Nephron (organoid): ENCODE measurements at regions not wholly inside any gene's neighbourhood (a gene's known extent, or its start where the extent isn't known, plus 50 kb on each side); places are given as distances from the start of the nearest gene placed in this dataset.

Experiments
- H3K27ac Mint-ChIP-seq, 3 experiments: 2 replicates each; pipeline ENCODE4 v1.8.0; 2020; ENCODE audit warnings: mixed read lengths in 3 of 3, mild to moderate bottlenecking in 2 of 3, moderate library complexity in 1 of 3
- H3K27me3 Mint-ChIP-seq: 2 replicates; pipeline ENCODE4 v1.8.0; 2021; ENCODE audit warnings: low read depth, mild to moderate bottlenecking, moderate library complexity, mixed read lengths
- H3K36me3 Mint-ChIP-seq: 2 replicates; pipeline ENCODE4 v1.8.0; 2020; ENCODE audit warnings: low read depth, mixed read lengths
- H3K4me1 Mint-ChIP-seq: 2 replicates; pipeline ENCODE4 v1.8.0; 2020; ENCODE audit warnings: mixed read lengths
- H3K4me3 Mint-ChIP-seq, 3 experiments: 2 replicates each; pipeline ENCODE4 v1.8.0; 2020; ENCODE audit warnings: mild to moderate bottlenecking in 3 of 3, mixed read lengths in 3 of 3, moderate library complexity in 2 of 3
- H3K9me3 Mint-ChIP-seq: 2 replicates; pipeline ENCODE4 v1.8.0; 2020; ENCODE audit warnings: mixed read lengths
- TF ChIP-seq, protein P1 (sequence below), 3 experiments: fragments of 200-600 bp; sonication (generic); IDR thresholded peaks; one replicate each; pipeline ENCODE4 v1.5.0; 2021; ENCODE audit warnings: antibody characterized with exemption in 3 of 3; ENCODE audit not compliant: unreplicated experiment in 3 of 3

DNA sequence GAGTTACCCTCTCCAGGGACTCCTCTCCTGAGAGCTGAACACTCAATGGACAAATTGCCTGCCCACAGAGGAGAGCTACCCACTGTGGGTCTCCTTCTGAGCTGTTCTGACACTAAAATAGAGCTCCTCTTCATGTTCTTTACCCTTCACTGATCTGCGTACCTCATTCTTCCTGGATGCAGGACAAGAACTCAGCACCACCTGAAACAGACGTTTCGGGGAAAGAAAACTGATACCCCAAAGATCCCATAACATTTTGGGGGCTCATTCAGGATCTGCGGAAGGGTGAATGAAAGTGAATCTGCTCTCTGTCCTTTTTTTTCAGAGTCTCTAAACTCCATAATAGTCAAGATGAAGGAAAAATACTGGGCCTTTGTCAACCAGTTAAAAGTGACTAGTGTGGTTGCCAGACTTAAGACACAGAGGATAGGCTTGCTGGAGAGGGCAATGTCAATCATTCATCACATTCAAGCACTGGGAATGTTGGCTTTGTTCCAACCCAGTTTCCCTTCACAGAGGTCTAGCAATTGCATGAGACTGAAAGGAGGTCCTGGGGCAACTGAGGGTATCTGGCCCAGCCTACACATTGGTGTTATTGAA, 136.7 kb upstream of the SLITRK6 start:
- no peaks in the 10 kb centered on the region for H3K27me3 Mint-ChIP-seq
- peaks cover 9% of the 10 kb centered on the region for H3K9me3 Mint-ChIP-seq
- TF ChIP-seq, protein P1, sequence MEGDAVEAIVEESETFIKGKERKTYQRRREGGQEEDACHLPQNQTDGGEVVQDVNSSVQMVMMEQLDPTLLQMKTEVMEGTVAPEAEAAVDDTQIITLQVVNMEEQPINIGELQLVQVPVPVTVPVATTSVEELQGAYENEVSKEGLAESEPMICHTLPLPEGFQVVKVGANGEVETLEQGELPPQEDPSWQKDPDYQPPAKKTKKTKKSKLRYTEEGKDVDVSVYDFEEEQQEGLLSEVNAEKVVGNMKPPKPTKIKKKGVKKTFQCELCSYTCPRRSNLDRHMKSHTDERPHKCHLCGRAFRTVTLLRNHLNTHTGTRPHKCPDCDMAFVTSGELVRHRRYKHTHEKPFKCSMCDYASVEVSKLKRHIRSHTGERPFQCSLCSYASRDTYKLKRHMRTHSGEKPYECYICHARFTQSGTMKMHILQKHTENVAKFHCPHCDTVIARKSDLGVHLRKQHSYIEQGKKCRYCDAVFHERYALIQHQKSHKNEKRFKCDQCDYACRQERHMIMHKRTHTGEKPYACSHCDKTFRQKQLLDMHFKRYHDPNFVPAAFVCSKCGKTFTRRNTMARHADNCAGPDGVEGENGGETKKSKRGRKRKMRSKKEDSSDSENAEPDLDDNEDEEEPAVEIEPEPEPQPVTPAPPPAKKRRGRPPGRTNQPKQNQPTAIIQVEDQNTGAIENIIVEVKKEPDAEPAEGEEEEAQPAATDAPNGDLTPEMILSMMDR (IDR thresholded peaks at IDR 0.05; ENCODE audit: unreplicated experiment in 3 of 3) = no peak
- H3K27ac Mint-ChIP-seq = no peak overlapping the region
- no peaks in the 10 kb centered on the region for H3K4me1 Mint-ChIP-seq
- H3K4me3 Mint-ChIP-seq = no peak overlapping the region
- H3K36me3 Mint-ChIP-seq = no peaks in the 10 kb centered on the region

DNA sequence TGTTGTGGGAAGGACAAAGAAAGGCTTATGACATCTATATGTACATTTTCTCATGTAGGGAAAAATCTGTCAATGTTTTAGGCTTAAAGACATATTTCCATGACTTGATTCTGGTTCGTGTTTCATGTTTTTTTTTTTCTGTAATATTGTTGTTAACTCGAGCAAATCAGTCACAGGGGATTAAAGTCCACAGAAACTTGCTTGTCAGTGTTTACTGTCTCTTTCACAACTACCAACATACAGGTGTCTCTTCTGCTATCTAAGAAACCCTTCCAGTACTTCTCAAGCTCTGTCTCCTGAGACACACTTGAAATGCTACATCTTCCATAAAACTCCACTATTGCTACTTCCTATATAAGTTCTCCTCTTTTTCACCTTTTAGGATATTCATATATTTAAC, 130.9 kb upstream of the SLITRK6 start:
- Mint-ChIP-seq H3K9me3 (peaks cover 9% of the 10 kb centered on the region), H3K4me1 (no peaks in the 10 kb centered on the region), H3K36me3 (no peaks in the 10 kb centered on the region), H3K27me3 (no peaks in the 10 kb centered on the region), H3K27ac (no peak overlapping the region), H3K4me3 (no peak overlapping the region)
- TF ChIP-seq, protein P1 (IDR thresholded peaks at IDR 0.05; ENCODE audit: unreplicated experiment in 3 of 3) = no peak

DNA sequence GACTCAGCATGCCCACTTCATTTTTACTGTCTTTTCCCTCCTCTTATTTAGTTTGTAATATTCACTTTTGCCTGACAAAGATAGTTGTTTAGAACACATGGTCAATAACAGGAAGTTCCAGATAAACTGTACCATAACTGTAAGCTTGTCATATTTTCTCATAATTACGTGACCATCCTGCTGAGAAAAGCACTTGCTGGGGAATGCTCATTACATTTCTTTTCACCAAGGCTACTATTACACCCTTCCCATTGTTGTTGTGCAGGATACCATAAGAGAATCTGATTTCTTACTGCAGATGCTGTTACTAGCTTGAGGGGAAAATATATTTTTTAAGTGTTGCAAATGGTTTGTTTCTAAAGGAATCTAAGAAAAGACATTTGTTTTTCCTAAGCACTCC, 111.7 kb upstream of the SLITRK6 start:
- peaks cover 12% of the 10 kb centered on the region for H3K9me3 Mint-ChIP-seq
- H3K4me1 Mint-ChIP-seq = no peaks in the 10 kb centered on the region
- H3K27me3 Mint-ChIP-seq = peaks cover 3% of the 10 kb centered on the region
- TF ChIP-seq, protein P1 (IDR thresholded peaks at IDR 0.05; ENCODE audit: unreplicated experiment in 3 of 3) = no peak
- H3K27ac Mint-ChIP-seq = no peak overlapping the region
- H3K36me3 Mint-ChIP-seq = no peaks in the 10 kb centered on the region
- H3K4me3 Mint-ChIP-seq = no peak overlapping the region

DNA sequence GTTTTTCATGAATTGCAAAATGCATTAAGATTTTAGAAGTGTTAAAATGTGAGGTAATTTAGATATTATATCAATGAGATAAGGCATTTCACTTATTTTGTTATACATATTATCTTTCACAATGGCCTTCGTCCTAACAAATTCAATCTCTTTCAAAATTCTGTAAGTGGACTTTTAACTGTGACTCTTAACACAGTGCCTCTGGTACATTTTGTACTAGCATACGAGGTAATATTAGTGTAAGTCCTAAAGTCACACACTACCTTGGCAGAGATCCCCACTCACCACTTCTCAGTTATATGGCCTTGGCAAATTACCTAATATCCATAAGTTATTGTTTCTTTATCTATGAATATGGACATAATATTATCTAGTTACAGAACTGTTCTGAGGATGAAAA, 101.3 kb upstream of the SLITRK6 start:
- H3K4me3 Mint-ChIP-seq = no peak overlapping the region
- no peak overlapping the region for H3K27ac Mint-ChIP-seq
- H3K36me3 Mint-ChIP-seq = no peaks in the 10 kb centered on the region
- no peaks in the 10 kb centered on the region for H3K9me3 Mint-ChIP-seq
- no peaks in the 10 kb centered on the region for H3K4me1 Mint-ChIP-seq
- H3K27me3 Mint-ChIP-seq = no peaks in the 10 kb centered on the region
- TF ChIP-seq, protein P1 (IDR thresholded peaks at IDR 0.05; ENCODE audit: unreplicated experiment in 3 of 3) = no peak

DNA sequence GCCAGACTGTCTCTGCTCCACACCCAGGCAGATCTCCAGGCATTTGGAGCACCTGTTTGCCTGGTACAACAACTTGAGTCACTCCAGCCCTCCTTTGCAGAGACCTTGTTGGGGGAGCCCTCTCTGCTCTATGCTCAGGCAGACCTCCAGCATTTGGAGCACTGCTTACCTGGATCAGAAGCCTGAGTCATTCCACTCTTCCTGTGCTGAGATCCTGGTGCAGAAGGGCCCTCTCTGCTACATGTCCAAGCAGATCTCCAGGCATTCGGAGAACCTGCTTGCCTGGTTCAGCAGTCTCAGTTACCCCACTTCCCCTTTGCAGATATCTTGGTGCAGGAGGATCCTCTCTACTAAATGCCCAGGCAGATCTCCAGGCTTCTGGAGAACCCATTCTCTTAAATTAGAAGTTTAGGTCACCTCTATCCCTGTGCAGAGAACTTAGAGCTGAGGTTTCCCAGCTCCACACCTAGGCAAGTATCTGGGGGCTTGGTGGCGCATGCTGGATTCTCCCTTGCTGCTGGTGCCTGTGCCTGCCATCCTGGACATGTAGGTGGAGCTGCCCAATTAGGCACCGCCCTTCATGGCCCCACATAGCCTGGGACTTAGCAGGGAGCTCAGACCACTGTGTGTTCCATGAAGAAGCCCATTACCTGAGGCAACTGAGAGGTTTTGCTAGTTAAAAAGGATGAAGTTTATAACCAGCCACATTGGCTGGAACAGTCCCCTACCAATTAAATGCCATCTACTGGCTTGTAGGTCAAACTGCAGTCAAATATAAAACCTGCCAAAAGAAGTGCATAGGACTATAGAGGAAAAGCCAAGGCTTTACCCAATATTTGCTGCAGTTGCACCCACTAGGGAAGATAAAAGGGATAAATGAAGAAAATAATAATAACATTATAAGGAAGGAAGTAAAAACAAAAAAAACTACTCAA, 97.6 kb upstream of the SLITRK6 start:
- TF ChIP-seq, protein P1 (IDR thresholded peaks at IDR 0.05; ENCODE audit: unreplicated experiment in 3 of 3) = peak in 1 of 3 experiments; percentile 30
- Mint-ChIP-seq H3K27ac (no peak overlapping the region), H3K36me3 (no peaks in the 10 kb centered on the region), H3K27me3 (no peaks in the 10 kb centered on the region), H3K4me1 (no peaks in the 10 kb centered on the region), H3K9me3 (no peaks in the 10 kb centered on the region), H3K4me3 (no peak overlapping the region)
